ENCODE measurements at regions not wholly inside any gene's neighbourhood (a gene's known extent, or its start where the extent isn't known, plus 50 kb on each side); places are given as distances from the start of the nearest gene placed in this dataset.

GRCh38 chr2:71905205-71905604, 242.5 kb downstream of the CYP26B1 start:
- TF ChIP-seq, protein P1, sequence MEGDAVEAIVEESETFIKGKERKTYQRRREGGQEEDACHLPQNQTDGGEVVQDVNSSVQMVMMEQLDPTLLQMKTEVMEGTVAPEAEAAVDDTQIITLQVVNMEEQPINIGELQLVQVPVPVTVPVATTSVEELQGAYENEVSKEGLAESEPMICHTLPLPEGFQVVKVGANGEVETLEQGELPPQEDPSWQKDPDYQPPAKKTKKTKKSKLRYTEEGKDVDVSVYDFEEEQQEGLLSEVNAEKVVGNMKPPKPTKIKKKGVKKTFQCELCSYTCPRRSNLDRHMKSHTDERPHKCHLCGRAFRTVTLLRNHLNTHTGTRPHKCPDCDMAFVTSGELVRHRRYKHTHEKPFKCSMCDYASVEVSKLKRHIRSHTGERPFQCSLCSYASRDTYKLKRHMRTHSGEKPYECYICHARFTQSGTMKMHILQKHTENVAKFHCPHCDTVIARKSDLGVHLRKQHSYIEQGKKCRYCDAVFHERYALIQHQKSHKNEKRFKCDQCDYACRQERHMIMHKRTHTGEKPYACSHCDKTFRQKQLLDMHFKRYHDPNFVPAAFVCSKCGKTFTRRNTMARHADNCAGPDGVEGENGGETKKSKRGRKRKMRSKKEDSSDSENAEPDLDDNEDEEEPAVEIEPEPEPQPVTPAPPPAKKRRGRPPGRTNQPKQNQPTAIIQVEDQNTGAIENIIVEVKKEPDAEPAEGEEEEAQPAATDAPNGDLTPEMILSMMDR (IDR thresholded peaks at IDR 0.05; ENCODE audit: low read depth, low read length) = no peak
- no peaks in the 10 kb centered on the region for H3K4me1 ChIP-seq (ENCODE audit: low read depth)

DNA sequence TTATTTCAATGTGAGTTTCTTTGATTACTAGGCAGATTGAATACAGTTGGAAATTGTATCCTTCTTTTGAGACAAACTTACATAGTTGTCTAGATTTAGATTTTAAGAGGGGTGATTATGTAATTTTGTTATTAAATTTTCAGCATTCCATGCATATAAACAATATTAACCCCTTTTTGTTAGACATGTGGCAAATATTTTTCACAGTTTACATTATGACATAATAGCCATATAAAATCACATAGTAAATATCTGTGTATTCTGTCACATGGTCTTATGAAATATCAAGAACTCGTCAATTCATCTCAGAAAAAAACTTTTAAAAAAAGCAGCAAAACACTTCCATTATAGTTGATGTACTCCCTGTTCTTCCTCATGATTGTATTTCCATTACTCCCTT, 243.8 kb downstream of the CYP26B1 start:
- no peaks in the 10 kb centered on the region for H3K4me1 ChIP-seq (ENCODE audit: low read depth)
- no peak for DNase-seq (ENCODE audit: low read depth in 1 of 2, low spot score in 1 of 2)
- no peaks in the 10 kb centered on the region for H3K9me3 ChIP-seq (ENCODE audit: low read depth)
- TF ChIP-seq, protein P1 (IDR thresholded peaks at IDR 0.05; ENCODE audit: low read depth, low read length) = no peak
- peaks cover 15% of the 10 kb centered on the region for H3K27me3 ChIP-seq
- H3K4me3 ChIP-seq = no peak overlapping the region
- H3K27ac ChIP-seq = no peak overlapping the region
- H3K36me3 ChIP-seq = no peaks in the 10 kb centered on the region

More at GRCh38 chr2:71905205-71905604, 242.5 kb downstream of the CYP26B1 start:
- no peaks in the 10 kb centered on the region for H3K9me3 ChIP-seq (ENCODE audit: low read depth)
- DNase-seq (ENCODE audit: low read depth in 1 of 2, low spot score in 1 of 2) = no peak
- no peak overlapping the region for H3K27ac ChIP-seq
- peaks cover 12% of the 10 kb centered on the region for H3K27me3 ChIP-seq
- no peaks in the 10 kb centered on the region for H3K36me3 ChIP-seq
- H3K4me3 ChIP-seq = no peak overlapping the region

GRCh38 chr2:71901466-71901865, 246.2 kb downstream of the CYP26B1 start:
- Histone ChIP-seq H3K27me3 (peaks cover 15% of the 10 kb centered on the region), H3K4me1 (ENCODE audit: low read depth) (no peaks in the 10 kb centered on the region), H3K36me3 (no peaks in the 10 kb centered on the region), H3K4me3 (no peak overlapping the region), H3K9me3 (ENCODE audit: low read depth) (no peaks in the 10 kb centered on the region), H3K27ac (no peak overlapping the region)
- TF ChIP-seq, protein P1 (IDR thresholded peaks at IDR 0.05; ENCODE audit: low read depth, low read length) = no peak
- no peak for DNase-seq (ENCODE audit: low read depth in 1 of 2, low spot score in 1 of 2)

DNA sequence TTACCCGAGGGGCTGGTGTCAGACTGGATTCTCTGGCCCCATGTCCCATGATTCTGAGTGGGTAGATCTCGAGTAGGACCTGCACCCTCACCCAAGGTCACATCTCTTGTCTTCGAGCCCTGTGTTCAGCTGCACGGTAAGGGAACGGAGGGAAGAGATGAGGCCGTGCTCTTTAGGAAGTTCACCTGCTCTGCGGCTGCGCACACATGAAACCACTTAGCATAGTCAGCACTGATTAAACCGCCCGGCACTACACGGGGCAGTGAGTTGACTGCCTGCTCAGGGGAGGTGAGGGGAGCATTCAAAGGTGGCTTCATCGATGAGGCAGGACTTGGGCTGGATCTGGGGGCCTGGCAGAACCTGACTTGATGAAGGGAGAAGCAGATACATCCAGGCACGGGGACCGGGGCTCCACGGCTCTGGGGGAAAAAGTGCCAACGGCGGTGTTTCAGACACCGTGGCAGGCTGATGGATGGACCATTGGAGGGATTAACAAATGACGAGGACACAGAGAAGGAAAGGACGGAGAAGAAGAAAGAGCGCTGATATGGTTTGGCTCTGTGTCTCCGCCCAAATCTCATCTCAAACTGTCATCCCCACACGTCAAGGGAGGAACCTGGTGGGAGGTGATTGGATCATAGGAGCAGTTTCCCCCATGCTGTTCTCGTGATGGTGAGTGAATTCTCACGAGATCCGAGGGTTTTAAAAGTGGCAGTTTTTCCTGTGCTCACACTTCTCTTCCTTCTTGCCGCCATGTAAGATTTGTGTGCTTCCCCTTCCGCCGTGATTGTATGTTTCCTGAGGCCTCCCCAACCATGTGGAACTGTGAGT, 248.6 kb downstream of the CYP26B1 start:
- H3K4me3 ChIP-seq = no peak overlapping the region
- peaks cover 6% of the 10 kb centered on the region for H3K27me3 ChIP-seq
- no peaks in the 10 kb centered on the region for H3K4me1 ChIP-seq (ENCODE audit: low read depth)
- H3K9me3 ChIP-seq (ENCODE audit: low read depth) = no peaks in the 10 kb centered on the region
- no peak for DNase-seq (ENCODE audit: low read depth in 1 of 2, low spot score in 1 of 2)
- no peaks in the 10 kb centered on the region for H3K36me3 ChIP-seq
- no peak overlapping the region for H3K27ac ChIP-seq
- TF ChIP-seq, protein P1 (IDR thresholded peaks at IDR 0.05; ENCODE audit: low read depth, low read length) = no peak

- no peak overlapping the region for H3K27ac ChIP-seq
- H3K9me3 ChIP-seq (ENCODE audit: low read depth) = no peaks in the 10 kb centered on the region
- H3K4me1 ChIP-seq (ENCODE audit: low read depth) = no peaks in the 10 kb centered on the region
- no peak for DNase-seq (ENCODE audit: low read depth in 1 of 2, low spot score in 1 of 2)
- H3K27me3 ChIP-seq = peaks cover 6% of the 10 kb centered on the region
- TF ChIP-seq, protein P1 (IDR thresholded peaks at IDR 0.05; ENCODE audit: low read depth, low read length) = no peak
- H3K4me3 ChIP-seq = no peak overlapping the region
- H3K36me3 ChIP-seq = no peaks in the 10 kb centered on the region
Measured at GRCh38 chr2:71898375-71898774, 249.3 kb downstream of the CYP26B1 start.
